HG02798 (cell line): ENCODE measurements at regions not wholly inside any gene's neighbourhood (a gene's known extent, or its start where the extent isn't known, plus 50 kb on each side); places are given as distances from the start of the nearest gene placed in this dataset.
"Not testable (repeated sequence)": the region's sequence is repeated elsewhere in the genome, so short reads cannot be mapped to it uniquely, and the experiment has no call there.

ENCODE experiments used
- ATAC-seq: cut with Tn5 transposase; IDR thresholded peaks from one replicate; pipeline ENCODE4 v1.9.1; 2021; ENCODE audit warnings: mild to moderate bottlenecking; ENCODE audit not compliant: unreplicated experiment, poor library complexity

DNA sequence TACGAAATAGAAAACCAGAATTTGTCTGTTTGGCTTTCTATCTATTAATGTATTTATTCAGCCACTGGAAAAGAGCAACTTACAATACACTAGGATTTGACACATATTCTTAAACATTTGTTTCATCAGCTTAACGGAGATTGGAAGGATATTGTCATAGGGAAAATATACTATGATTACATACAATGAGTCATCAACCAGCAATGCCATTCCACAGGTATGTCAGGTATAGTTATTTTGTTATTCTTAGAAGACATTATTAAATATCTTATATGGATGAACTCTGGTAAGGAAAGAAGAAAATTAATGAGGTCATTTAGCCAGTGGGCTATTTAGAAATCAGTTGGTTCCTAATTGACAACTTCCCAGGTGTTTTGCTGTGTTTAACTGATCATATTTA is 926.6 kb downstream of the STIM2 start:
- ATAC-seq = no peak

DNA sequence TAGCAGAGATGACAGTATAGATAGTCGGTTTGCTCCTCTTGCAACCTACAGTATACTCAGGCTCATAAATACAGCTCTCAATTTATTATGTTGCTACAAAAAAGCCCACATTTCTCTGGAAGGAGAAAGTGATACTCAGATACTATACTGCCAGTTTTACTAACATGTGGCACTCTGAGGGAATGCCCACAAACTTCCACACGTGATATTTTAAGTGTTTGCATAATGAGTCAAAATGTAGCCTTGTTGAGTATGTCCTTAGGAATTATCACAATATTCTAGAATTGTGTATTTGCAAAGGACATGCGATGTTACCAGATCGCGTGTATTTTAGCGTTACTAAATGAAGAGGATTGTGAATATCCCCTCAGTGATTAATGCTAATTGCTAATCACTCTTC is 929.1 kb downstream of the STIM2 start:
- ATAC-seq = no peak

DNA sequence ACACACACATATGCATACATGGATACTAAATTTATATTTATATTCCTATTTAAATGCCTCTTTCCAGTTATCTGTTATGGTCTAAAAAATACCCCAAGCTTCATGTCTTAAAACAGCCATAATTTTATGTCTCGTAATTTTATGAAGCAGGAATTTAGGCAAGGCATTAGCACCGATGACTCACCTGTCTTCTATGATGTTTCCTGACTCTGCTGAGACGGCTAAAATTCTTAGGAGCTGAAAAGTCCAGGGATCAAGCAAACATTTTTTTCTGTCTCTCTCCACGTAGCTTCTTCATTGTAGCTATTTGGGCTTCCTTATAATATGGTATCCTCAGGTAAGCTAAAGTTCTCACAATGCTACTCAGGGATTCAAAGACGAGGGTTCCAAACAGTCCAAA is 930.3 kb downstream of the STIM2 start:
- no peak for ATAC-seq

DNA sequence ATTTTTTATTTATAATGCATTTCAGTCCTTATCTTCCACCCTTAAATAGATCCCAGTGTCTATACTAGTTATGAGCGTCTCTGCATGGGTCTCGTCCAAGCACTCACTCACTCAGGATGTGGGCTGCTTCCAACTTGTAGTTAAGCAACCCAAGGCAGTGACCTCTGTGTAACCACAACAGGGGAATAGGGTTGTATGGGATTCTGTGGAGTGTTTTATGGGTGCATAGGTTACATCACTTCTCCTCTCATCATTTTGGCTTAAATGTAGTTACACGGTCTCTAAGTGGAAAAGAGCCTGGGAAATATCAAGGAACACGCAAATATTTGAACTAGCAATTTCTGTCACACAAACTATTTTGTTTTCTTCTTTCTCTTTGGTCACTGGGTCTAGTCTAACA is 931.0 kb downstream of the STIM2 start:
- no peak for ATAC-seq

DNA sequence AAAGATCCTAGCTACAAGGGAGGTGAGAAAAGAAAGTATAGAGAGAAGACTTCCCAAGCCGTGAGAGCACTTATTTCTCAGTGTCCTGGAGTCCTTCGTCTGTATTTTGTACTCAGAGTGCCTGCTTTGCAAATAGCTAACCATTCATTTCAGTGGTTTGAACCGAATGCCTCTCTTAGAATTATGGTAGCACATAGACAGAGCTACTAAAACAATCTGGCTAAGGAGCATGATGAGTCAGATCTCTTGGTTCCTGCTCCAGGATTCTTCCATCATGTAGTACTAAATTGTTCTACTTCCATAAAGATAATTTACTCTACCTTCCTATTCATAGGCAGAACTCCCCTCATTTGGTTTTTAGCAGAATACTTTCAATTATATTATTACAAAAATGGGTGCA is 946.6 kb downstream of the STIM2 start:
- ATAC-seq = no peak

DNA sequence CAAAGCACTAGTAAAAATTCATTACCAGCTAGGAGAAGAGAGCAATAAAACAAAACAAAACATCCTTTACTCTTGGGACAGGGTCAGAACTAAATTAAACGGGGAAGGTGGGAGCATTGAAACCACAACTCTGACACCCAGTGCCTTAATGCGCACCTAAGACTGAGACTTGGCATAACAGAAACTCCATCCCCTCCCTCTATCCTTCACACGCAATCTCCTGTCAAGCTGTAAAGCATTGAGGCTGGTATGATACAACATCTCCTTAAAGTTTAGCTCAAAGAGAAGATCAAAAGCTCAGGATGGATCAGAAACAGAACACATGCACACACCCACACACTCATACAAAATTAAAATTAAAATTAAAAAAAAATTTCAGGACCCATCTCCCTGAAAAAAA is 951.3 kb downstream of the STIM2 start:
- no peak for ATAC-seq

DNA sequence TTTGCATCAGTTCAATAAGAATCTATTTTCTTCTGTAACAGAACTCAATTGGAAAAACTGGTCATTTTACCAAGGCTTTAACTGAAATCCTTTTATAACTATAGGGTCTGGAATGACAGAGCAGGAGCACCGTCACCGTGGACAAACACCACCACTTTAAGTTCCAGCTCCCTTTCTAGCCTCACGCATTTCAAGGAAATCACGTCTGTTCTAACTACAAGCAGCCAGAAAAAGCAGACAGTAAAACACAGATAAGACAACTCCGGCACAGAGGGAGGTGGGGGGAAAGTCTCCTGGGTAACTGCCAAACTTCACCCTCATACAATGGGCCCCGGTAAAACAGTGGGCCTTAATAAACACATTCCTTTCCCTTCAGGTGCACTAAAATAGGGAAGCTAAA is 952.6 kb downstream of the STIM2 start:
- not testable (repeated sequence) for ATAC-seq

DNA sequence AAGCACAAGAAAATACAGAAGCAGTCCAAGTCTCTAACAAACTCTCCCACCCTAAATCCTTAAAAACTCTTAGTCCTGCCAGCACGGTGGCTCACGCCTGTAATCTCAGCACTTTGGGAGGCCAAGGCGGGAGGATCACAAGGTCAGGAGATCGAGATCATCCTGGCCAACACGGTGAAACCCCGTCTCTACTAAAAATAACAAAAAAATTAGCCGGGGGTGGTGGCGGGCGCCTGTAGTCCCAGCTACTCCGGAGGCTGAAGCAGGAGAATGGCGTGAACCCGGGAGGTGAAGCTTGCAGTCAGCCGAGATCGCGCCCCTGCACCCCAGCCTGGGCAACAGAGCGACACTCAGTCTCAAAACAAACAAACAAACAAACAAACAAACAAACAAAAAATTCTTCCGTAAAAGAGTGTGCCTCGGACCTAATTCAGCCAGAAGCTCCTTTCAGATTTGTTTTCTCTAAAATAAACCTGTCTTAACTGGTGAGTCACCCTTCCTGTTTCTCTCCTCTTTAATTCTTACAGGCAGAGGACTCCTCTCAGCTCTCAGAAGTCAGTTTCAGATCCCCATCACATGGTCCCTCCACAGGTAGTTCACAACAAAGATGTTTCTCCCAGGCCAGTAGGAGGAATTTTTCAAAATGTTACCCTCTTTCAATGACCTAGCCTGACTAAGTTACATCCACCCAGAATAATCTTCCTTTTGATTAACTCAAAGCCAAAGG is 953.2 kb downstream of the STIM2 start:
- peak; percentile 49 for ATAC-seq

DNA sequence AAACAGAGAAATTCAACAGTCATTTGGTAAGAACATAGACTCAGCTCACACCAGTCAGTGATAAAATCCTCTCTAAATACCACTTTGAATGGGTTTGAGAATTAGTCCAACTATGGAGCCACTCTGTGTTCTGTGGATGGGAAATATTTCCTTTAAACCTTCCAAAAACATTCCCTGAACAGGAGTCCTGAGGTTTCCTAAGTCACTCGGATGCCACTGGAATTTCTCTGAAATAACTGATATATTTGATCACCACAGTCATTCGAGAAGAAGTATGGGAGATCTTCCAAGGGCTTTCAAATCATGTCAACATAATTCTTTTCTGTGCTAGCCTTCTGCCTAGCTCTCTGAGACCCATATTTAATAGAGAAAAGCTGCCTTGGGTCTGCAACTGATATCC is 958.6 kb downstream of the STIM2 start:
- no peak for ATAC-seq

DNA sequence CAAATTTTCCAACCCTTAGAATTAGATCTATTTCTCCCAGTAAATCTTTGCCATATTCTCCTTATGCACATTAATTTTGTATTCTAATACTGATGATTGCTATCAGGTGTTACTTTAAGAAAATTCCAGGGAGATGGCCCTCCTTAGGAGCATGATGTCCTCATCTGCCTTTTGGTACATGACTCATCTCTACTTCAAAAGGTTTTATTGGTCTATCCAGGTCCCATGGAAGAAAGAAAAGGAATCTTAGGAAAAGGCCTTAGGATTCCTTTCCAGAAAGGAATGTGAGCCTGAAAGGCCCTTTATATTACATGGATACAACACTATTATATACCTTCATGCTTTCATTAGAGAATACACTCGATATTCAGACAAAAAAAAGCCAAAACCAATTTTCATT is 968.2 kb downstream of the STIM2 start:
- no peak for ATAC-seq

DNA sequence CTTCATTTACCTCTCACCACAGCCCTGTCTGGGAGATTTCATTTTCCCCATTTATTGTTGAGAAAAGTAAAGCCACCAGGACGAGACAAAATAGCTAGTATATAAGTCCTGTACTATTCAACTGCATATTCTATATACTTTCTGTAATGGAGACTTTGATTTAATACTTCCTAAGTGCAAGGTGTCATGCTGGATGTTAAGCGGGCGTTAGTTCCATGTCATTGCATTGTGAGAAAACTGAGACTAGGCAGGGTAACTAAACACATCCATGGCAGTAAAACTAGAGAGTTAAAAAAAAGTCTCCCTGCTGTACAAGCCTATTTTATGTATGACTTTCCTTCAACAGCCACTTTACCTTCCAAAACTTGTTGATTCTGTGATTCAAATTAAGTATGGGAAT is 969.6 kb downstream of the STIM2 start:
- ATAC-seq = no peak

DNA sequence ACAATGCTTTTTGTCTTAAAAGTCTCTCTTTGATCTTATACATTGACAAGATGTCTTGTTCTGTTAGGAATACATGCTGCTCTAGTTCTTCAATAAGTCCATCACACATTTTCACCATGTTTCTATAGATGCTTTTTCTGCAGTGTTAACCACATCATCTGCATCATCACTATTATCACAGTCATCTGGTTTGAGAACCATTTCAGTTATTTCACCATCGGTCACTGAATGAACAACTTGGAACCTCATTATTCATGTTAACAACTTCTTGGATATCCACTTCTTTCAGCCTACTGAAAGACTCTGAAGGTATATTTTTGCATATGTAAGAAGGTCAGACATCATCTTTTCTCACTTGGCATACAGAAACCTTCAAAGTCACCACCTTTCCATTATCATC is 975.2 kb downstream of the STIM2 start:
- no peak for ATAC-seq

DNA sequence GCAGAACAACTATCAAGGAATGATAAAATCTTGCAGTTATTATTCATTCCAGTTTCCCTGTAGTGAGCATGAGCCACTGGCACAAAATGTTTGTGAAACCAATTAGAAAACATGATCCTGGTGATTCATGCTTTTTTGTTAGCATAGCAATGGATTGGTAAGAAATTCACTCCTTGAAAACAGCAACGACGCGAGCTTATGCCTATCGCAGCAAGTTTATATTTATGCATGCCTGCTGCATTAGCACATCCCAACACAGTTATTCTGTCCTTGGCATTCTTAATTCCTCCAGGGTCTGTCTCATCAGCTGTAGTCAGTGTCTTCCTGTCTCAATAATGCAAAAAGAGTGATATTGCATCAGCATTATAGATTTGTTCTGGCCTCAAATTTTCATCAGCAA is 975.9 kb downstream of the STIM2 start:
- ATAC-seq = no peak

DNA sequence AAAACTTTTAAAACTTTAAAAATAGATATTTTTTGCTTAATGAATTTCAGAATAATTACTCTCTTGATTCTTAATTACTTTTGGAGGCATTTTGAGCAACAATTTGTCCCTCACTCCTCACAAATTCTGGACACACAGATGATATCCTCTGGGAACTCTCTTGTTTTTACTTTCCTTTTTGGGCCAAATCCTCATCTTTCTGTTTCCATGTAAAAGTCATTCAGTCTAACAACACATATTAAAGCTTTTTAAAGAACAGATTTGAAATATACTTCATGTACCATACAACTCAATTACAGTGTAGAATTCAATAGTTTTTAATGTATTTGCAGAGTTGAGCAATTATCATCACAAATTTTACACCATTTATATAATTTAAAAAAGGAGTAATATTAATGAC is 983.1 kb downstream of the STIM2 start:
- no peak for ATAC-seq

DNA sequence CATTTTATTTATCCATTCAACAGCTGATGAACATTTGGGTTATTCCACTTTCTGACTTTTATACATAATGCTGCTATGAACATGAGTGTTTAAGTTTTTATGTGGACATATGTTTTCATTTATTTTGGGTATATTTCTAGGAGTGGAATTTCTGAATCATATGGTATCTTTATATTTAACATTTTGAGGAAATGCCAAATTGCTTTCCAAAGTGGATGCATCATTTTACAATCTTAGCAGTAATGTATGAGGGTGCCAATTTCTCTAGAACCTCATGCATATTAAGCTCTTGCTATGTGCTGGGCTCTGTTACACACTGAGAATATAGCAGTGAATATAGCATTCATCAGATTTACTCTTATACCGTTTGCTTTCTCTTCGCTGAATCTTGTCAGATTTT is 983.7 kb downstream of the STIM2 start:
- ATAC-seq = no peak

DNA sequence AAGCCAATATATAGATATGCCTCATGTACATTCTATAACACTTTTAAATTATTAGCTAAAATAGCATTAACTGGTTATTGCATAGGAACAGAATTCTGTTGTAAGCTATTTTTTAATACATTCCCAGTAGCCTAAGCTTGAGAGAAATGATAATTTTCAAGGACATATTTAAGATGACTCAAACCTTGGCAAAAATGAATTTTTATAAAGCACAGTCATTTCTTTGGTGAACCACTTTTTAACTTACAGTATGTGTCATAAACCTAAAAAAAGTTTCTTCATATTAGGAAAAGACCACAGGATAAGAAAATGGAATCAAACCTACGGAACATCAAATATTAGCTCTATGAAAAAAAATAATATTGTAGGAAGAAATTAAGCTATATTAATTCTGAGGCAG is 986.3 kb downstream of the STIM2 start:
- ATAC-seq = no peak

DNA sequence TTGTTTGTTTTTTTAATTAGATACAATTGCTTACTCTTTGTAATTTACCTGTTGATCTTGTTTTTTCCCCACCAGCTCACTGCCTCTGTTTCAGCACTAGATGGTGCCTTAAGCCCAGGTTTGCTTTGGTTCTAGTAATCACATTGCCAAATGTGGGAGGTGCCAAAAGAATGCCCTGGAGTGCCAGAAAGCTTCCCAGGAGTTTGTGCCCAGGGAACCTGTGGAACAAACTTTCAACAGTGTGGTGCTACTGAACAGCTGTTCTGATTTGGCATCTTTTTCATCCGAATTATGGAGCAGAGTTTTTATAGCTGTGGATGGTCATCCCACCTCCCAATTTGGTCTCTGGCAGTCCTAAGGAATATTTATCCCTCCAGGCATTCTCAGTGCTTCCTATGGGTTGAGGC is 1000.7 kb downstream of the STIM2 start:
- ATAC-seq = no peak

DNA sequence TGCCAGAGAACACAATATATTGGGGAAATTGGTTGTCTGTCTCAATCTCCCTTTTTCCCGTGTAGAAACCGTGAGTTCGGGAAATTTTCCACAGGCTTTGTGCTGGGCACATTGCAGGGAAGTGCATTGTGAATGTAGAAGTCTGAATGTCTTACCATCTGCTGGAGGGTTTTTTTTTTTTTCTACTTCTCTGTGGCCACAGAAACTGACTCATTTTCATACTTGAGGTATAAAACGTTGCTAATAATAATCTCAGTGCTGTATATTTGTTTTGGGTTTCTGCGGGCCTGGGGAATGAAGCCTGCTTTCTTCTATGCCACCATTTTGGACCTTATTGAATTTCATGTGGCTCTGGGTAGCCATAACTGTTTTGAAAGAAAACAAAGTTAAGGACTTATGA is 1001.2 kb downstream of the STIM2 start:
- ATAC-seq = peak; percentile 47

DNA sequence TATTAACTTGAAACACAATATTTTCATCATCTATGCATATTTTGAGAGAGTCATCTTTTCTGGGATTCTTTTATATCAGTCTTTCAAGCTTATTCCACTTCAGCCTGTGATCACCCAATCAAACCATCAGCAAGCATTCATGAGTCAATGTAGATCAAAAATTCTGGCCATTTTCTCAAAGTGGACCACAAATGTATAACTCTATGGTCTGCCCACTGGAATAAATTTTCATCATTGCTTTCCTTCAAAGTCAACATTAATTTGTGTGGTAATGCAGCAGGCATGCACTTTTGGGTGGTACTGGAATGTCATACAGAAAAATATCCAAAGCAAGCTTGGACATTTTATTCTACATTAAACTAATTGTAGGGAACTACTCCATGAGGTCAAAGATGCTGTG is 1013.0 kb downstream of the STIM2 start:
- ATAC-seq = no peak

DNA sequence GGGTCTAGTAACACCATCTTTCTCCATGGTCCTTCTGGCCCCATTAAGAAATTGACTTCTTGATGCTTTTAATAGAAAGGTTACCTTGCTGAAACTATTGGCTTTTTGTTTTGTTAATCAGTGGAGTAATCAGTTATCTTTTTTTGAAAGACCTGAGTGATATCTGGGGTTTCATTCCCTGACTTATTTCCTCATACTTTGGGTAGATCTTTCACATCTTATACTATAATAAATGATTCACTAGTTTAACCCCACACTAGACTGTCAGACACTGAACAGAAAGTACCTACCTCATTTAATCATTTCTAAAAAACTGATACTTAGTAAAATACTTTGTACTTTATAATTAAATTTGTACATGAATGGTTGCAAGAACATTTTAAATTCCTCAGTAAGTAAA is 1021.1 kb downstream of the STIM2 start:
- ATAC-seq = no peak

DNA sequence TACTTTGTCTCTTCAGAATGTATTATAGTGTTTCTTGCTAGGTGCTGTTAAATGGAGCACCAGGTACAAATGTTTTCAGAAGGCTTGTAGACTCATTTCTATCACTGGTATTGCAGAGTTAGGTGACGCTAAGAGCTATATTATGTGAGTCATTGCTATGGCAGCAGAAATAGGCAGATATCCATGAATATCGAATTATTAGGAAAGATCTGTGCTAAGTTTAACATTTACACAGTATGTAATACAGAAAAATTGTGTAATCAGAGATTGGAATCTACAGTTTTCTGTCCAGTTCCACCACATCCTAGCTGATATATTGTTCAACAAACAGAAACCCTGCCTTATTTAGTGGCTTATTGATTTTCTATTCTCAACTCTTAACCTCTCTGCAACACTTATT is 1025.5 kb downstream of the STIM2 start:
- no peak for ATAC-seq

DNA sequence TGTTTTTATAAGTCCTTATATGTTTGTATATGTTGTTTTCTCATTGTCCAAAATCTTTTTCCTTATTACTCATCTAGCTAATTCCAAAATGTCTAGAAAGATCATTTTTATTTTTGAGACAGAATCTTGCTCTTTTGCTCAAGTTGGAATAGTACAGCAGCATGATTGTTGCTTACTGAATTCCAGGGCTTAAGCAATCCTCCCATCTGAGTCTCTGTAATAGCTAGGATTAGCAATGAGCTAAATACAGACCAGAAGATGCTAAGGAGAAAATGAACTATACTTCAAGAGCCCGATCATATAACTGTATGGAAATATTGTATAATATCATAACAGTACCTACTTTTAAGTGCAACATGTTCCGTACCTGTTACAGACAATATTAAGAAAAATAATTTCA is 1027.0 kb downstream of the STIM2 start:
- ATAC-seq = no peak

DNA sequence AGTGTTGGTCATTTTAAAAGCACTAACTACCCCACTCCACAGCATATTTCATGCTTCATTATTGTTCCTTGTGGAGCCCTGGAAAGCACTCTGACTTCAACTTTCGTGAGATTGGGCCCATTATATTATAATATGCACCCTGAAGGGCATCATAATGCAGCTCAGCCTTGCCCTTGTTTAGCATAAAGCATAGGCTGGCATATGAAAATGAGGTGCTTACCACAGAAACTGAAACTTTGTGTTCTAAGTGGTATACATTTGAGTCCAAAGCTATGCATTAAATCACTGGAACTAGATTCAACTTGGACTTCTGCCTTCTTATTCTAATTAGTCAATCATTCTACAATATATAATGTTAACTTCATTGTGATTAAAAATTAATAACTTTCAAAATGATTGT is 1027.9 kb downstream of the STIM2 start:
- no peak for ATAC-seq
